WI38 (cell line): ENCODE measurements at regions not wholly inside any gene's neighbourhood (a gene's known extent, or its start where the extent isn't known, plus 50 kb on each side); places are given as distances from the start of the nearest gene placed in this dataset.

Source experiments
- H3K4me3 ChIP-seq: 2 replicates; pipeline ENCODE4 v1.5.1; 2011; ENCODE audit warnings: low read depth, mild to moderate bottlenecking, control low read depth, low read length
- TF ChIP-seq, protein P1 (sequence below): IDR thresholded peaks from 2 replicates; pipeline ENCODE4 v1.5.1; 2012; ENCODE audit warnings: low read depth, mild to moderate bottlenecking, control low read depth, low read length

DNA sequence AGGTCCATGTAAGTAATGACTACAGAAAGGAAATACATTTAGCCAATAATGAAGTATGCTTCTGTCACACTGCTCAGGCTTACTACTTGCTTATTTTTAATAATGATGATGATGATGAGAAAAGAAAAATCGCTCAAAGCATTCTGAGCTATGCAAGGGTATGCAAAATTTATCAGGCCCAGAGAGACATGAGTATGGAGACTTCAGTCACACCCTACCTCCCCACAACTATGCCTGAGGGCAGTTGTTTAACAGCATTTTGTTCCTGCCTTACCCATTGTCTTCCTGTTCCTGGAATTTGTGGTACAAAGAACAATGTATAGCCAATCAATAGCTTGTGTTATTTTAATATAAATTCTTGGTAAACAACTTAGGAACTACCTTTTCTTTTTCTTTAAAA lies 232.6 kb upstream of the ZBED5 start:
- H3K4me3 ChIP-seq = no peak overlapping the region
- TF ChIP-seq, protein P1, sequence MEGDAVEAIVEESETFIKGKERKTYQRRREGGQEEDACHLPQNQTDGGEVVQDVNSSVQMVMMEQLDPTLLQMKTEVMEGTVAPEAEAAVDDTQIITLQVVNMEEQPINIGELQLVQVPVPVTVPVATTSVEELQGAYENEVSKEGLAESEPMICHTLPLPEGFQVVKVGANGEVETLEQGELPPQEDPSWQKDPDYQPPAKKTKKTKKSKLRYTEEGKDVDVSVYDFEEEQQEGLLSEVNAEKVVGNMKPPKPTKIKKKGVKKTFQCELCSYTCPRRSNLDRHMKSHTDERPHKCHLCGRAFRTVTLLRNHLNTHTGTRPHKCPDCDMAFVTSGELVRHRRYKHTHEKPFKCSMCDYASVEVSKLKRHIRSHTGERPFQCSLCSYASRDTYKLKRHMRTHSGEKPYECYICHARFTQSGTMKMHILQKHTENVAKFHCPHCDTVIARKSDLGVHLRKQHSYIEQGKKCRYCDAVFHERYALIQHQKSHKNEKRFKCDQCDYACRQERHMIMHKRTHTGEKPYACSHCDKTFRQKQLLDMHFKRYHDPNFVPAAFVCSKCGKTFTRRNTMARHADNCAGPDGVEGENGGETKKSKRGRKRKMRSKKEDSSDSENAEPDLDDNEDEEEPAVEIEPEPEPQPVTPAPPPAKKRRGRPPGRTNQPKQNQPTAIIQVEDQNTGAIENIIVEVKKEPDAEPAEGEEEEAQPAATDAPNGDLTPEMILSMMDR = no peak

DNA sequence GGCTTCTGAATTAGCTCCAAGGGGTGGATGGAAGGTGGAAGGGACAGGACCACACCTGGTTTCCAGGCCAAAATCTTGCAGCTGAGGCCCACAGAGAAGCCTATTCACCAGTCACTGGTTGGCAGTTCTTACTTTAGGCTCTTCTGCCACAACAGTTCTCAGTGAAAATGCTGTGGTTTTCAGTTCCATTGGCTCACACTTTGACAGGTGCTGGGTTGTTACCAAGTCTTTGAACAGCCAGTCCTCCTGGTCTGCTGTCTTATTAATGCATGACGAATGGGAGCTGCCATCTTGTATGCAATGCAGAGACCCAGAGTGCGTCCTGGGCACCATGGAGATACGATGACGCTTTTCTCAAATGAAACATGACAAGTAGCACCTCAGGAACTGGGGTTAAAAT lies 232.0 kb upstream of the ZBED5 start:
- TF ChIP-seq, protein P1 = no peak
- no peak overlapping the region for H3K4me3 ChIP-seq

DNA sequence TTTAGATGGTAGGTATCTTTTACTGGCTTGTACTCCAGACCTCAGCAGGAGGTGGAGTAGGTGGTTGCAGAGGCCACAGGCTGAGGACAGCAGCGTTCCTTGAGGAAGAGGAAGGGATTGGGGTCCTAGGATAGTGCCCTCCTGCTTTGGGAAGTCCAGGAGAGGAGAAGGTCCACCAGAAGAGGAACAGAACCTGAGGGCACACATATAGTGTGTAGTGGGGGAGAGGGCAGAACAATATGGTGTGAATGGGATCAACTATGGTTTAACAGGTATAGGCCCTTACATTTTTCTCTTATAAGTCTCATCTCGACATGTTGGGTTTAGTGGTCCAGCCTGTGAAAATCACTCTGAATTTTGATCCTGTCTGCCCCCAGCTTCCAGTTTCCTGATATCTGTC lies 229.1 kb upstream of the ZBED5 start:
- H3K4me3 ChIP-seq = no peak overlapping the region
- TF ChIP-seq, protein P1 = no peak

- no peak overlapping the region for H3K4me3 ChIP-seq
- TF ChIP-seq, protein P1 = no peak
Measured at GRCh38 chr11:11085580-11085979, 227.7 kb upstream of the ZBED5 start.

DNA sequence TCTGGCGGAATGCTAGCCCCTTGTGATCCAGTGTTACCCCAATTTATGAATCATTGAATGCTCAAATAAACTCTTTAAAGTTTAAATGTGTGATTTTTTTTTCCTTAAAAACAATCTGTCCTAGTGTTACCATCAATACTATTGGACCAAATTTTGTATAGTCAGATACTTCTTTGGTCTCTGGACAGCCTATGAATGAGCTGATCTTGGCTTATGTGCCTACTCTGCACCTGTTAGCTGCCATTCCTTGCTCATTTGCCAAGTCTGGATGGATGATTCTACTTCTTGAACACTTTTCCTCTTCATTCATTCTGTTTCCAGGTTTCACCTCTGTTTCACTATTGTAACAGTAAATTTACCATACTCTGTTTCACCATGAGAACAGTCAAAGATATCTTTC lies 226.5 kb upstream of the ZBED5 start:
- H3K4me3 ChIP-seq = no peak overlapping the region
- TF ChIP-seq, protein P1 = no peak

GRCh38 chr11:11083441-11083840 lies 225.6 kb upstream of the ZBED5 start:
- TF ChIP-seq, protein P1 = no peak
- H3K4me3 ChIP-seq = no peak overlapping the region

DNA sequence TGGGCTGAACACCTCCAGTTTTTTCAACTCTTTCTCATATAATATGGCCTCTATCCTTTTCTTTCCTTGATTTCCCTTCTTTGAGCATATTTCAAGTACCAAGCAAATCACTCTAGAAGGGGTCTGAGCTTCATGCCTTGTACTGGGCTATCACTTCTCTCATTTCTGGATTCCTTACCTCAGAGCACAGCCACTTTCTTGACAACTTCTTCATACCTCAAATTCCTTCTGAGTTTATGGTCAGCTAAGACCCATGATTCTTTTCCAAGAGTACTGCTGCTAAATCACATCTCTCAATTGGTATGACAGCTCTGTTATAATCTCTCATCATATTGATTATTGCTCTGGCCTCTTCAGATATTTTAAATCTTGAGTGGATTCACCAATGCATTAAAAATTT lies 224.8 kb upstream of the ZBED5 start:
- TF ChIP-seq, protein P1 = no peak
- H3K4me3 ChIP-seq = no peak overlapping the region
